ENCODE measurements at regions not wholly inside any gene's neighbourhood (a gene's known extent, or its start where the extent isn't known, plus 50 kb on each side); places are given as distances from the start of the nearest gene placed in this dataset.

- H3K4me1 ChIP-seq (ENCODE audit: control insufficient read depth in 2 of 3, insufficient read depth in 2 of 3, low read depth in 1 of 3, low read length in 3 of 3) = peaks cover under 1 to 8% (median 7%) of the 10 kb centered on the region in 3 donors
- H3K27ac ChIP-seq (ENCODE audit: low read depth in 2 of 2, low read length in 2 of 2) = no peak overlapping the region
- FAIRE-seq = no peak
These were observed 56.5 kb upstream of the SLC45A1 start for GRCh38 chr1:8261398-8261762.

GRCh38 chr1:8259498-8260290, 58.2 kb upstream of the SLC45A1 start:
- Histone ChIP-seq H3K9ac (ENCODE audit: low read length in 3 of 3) (peak overlapping the region in 2 of 3 donors; percentile 60 to 69), H3K4me3 (ENCODE audit: low read length in 3 of 3) (peak overlapping the region in 1 of 3 donors; percentile 36), H3K9me3 (ENCODE audit: control insufficient read depth in 2 of 3, insufficient read depth in 1 of 3, low read length in 3 of 3) (no peaks in the 10 kb centered on the region), H3K36me3 (ENCODE audit: control insufficient read depth in 2 of 3, insufficient read depth in 3 of 3, low read length in 3 of 3) (no peaks in the 10 kb centered on the region), H3K27me3 (ENCODE audit: control insufficient read depth, insufficient read depth, low read length) (no peaks in the 10 kb centered on the region), H3K27ac (ENCODE audit: low read depth in 2 of 2, low read length in 2 of 2) (peak overlapping the region; percentile 92 to 99), H3K4me1 (ENCODE audit: control insufficient read depth in 2 of 3, insufficient read depth in 2 of 3, low read depth in 1 of 3, low read length in 3 of 3) (peaks cover 0 to 8% (median 7%) of the 10 kb centered on the region in 3 donors)
- FAIRE-seq (no peak), DNase-seq (peak in 3 of 5 donors; percentile 35 to 86 (median 36))
- no peak for TF ChIP-seq CTCF (IDR thresholded peaks at IDR 0.05; ENCODE audit: borderline replicate concordance, extremely low read depth, insufficient read depth)
- intact Hi-C loops (cut with DNase I) = no loop called here

More at GRCh38 chr1:8261398-8261762, 56.5 kb upstream of the SLC45A1 start:
- intact Hi-C loops (cut with DNase I) = no loop called here
- no peaks in the 10 kb centered on the region for H3K27me3 ChIP-seq (ENCODE audit: control insufficient read depth, insufficient read depth, low read length)
- no peak overlapping the region for H3K9ac ChIP-seq (ENCODE audit: low read length in 3 of 3)
- H3K4me3 ChIP-seq (ENCODE audit: low read length in 3 of 3) = no peak overlapping the region
- H3K9me3 ChIP-seq (ENCODE audit: control insufficient read depth in 2 of 3, insufficient read depth in 1 of 3, low read length in 3 of 3) = no peaks in the 10 kb centered on the region
- H3K36me3 ChIP-seq (ENCODE audit: control insufficient read depth in 2 of 3, insufficient read depth in 3 of 3, low read length in 3 of 3) = no peaks in the 10 kb centered on the region
- no peak for TF ChIP-seq CTCF (IDR thresholded peaks at IDR 0.05; ENCODE audit: borderline replicate concordance, extremely low read depth, insufficient read depth)
- no peak for DNase-seq

GRCh38 chr1:8257621-8258020, 60.3 kb upstream of the SLC45A1 start:
- no peak for TF ChIP-seq CTCF (IDR thresholded peaks at IDR 0.05; ENCODE audit: borderline replicate concordance, extremely low read depth, insufficient read depth)

More at GRCh38 chr1:8257621-8258020, 60.3 kb upstream of the SLC45A1 start:
- no peak overlapping the region for H3K9ac ChIP-seq (ENCODE audit: low read length in 3 of 3)
- DNase-seq (no peak), FAIRE-seq (no peak)
- intact Hi-C loops (cut with DNase I) = no loop called here
- H3K27me3 ChIP-seq (ENCODE audit: control insufficient read depth, insufficient read depth, low read length) = no peaks in the 10 kb centered on the region
- H3K9me3 ChIP-seq (ENCODE audit: control insufficient read depth in 2 of 3, insufficient read depth in 1 of 3, low read length in 3 of 3) = no peaks in the 10 kb centered on the region
- H3K4me1 ChIP-seq (ENCODE audit: control insufficient read depth in 2 of 3, insufficient read depth in 2 of 3, low read depth in 1 of 3, low read length in 3 of 3) = peaks cover 0 to 8% (median 7%) of the 10 kb centered on the region in 3 donors
- H3K36me3 ChIP-seq (ENCODE audit: control insufficient read depth in 2 of 3, insufficient read depth in 3 of 3, low read length in 3 of 3) = no peaks in the 10 kb centered on the region
- H3K4me3 ChIP-seq (ENCODE audit: low read length in 3 of 3) = no peak overlapping the region
- peak overlapping the region in 1 of 2 donors; percentile 1 for H3K27ac ChIP-seq (ENCODE audit: low read depth in 2 of 2, low read length in 2 of 2)
